IMR-90 (cell line): ENCODE measurements at regions not wholly inside any gene's neighbourhood (a gene's known extent, or its start where the extent isn't known, plus 50 kb on each side); places are given as distances from the start of the nearest gene placed in this dataset.

Experiments
- ATAC-seq: fragments of 200-7000 bp; cut with Tn5 transposase; 2 replicates; pipeline ENCODE4 v1.9.1; 2020; ENCODE audit warnings: low read depth, mild to moderate bottlenecking, moderate library complexity
- BruUV-seq: library from RNA; stranded (reverse); fragments of 400-500 nt; replicated peaks from 2 replicates; lab custom pipeline; 2021; lab: Mats Ljungman, UMichigan
- CTCF ChIA-PET: fragments of 300-600 bp; formaldehyde crosslinking; extraction: SDS; loops from one replicate; lab custom pipeline; 2021; ENCODE audit warnings: antibody characterized with exemption; lab: Yijun Ruan, JAX
- POLR2A ChIA-PET: fragments of 300-600 bp; sonication (Branson Sonifier 250); formaldehyde crosslinking; loops from one replicate; lab custom pipeline; 2022; ENCODE audit warnings: antibody characterized with exemption; ENCODE audit not compliant: unreplicated experiment; lab: Charles Lee
- DNase-seq: peaks from one replicate; pipeline ENCODE4 v3.0.0; 2013
- H2AFZ ChIP-seq: replicated peaks from 2 replicates; pipeline ENCODE3; 2013; ENCODE audit warnings: low read length, mild to moderate bottlenecking; ENCODE audit not compliant: poor library complexity
- H2AK5ac ChIP-seq: 2 replicates; pipeline ENCODE4 v1.6.1; 2013; ENCODE audit warnings: low read depth, low read length, inconsistent platforms
- H2AK9ac ChIP-seq: replicated peaks from 2 replicates; pipeline ENCODE3; 2013; ENCODE audit warnings: mild to moderate bottlenecking, low read depth, low read length, moderate library complexity; ENCODE audit not compliant: poor library complexity
- H2BK120ac ChIP-seq: 2 replicates; pipeline ENCODE4 v1.6.1; 2013; ENCODE audit warnings: low read depth, low read length, inconsistent platforms
- H2BK15ac ChIP-seq: 3 replicates; pipeline ENCODE4 v1.6.1; 2013; ENCODE audit warnings: low read depth, low read length, inconsistent platforms
- H2BK20ac ChIP-seq: 2 replicates; pipeline ENCODE4 v1.6.1; 2013; ENCODE audit warnings: low read depth, mild to moderate bottlenecking, inconsistent platforms, low read length, moderate library complexity
- H2BK5ac ChIP-seq: 2 replicates; pipeline ENCODE4 v1.6.1; 2013; ENCODE audit warnings: mild to moderate bottlenecking, low read depth, low read length, inconsistent platforms; ENCODE audit not compliant: poor library complexity, severe bottlenecking
- H3K14ac ChIP-seq: replicated peaks from 2 replicates; pipeline ENCODE4 v1.6.1; 2013; ENCODE audit warnings: low read depth, low read length, inconsistent platforms
- H3K18ac ChIP-seq: 2 replicates; pipeline ENCODE4 v1.6.1; 2013; ENCODE audit warnings: low read depth, low read length, control low read depth
- H3K23ac ChIP-seq: 2 replicates; pipeline ENCODE4 v1.6.1; 2013; ENCODE audit warnings: low read depth, low read length, inconsistent platforms
- H3K27ac ChIP-seq: 2 replicates; pipeline ENCODE4 v1.5.1; 2013; ENCODE audit warnings: mild to moderate bottlenecking, control low read depth, low read length; ENCODE audit not compliant: insufficient read depth
- H3K27me3 ChIP-seq: 2 replicates; pipeline ENCODE4 v1.6.1; 2013; ENCODE audit warnings: low read length; ENCODE audit not compliant: control insufficient read depth, insufficient read depth
- H3K36me3 ChIP-seq: 2 replicates; pipeline ENCODE4 v1.6.1; 2013; ENCODE audit warnings: low read length, mixed read lengths; ENCODE audit not compliant: control insufficient read depth, insufficient read depth
- H3K4ac ChIP-seq: 2 replicates; pipeline ENCODE4 v1.6.1; 2013; ENCODE audit warnings: low read depth, low read length, inconsistent platforms
- H3K4me1 ChIP-seq: 2 replicates; pipeline ENCODE4 v1.6.1; 2013; ENCODE audit warnings: low read length, mixed read lengths; ENCODE audit not compliant: control insufficient read depth, insufficient read depth
- H3K4me2 ChIP-seq: 2 replicates; pipeline ENCODE4 v1.6.1; 2013; ENCODE audit warnings: low read depth, mild to moderate bottlenecking, control low read depth, low read length, moderate library complexity
- H3K4me3 ChIP-seq: 2 replicates; pipeline ENCODE4 v1.5.1; 2013; ENCODE audit warnings: low read depth, mild to moderate bottlenecking, control low read depth, low read length, moderate library complexity; ENCODE audit not compliant: insufficient read depth
- H3K56ac ChIP-seq: 2 replicates; pipeline ENCODE4 v1.6.1; 2013; ENCODE audit warnings: low read length, inconsistent platforms; ENCODE audit not compliant: insufficient read depth; ENCODE audit errors: extremely low read depth
- H3K79me1 ChIP-seq, 2 experiments: 2 replicates each; pipeline ENCODE4 v1.6.1; 2013; ENCODE audit warnings: low read length in 2 of 2, inconsistent platforms in 1 of 2, low read depth in 1 of 2
- H3K9ac ChIP-seq: 2 replicates; pipeline ENCODE4 v1.6.1; 2013; ENCODE audit warnings: low read depth, low read length, control low read depth
- H3K9me1 ChIP-seq: 2 replicates; pipeline ENCODE4 v1.6.1; 2013; ENCODE audit warnings: low read length, inconsistent platforms; ENCODE audit not compliant: insufficient read depth
- H3K9me3 ChIP-seq: 2 replicates; pipeline ENCODE4 v1.6.1; 2013; ENCODE audit warnings: low read length; ENCODE audit not compliant: control insufficient read depth, insufficient read depth
- H4K20me1 ChIP-seq: 2 replicates; pipeline ENCODE4 v1.6.1; 2013; ENCODE audit warnings: low read length, inconsistent platforms; ENCODE audit not compliant: insufficient read depth
- H4K5ac ChIP-seq: 2 replicates; pipeline ENCODE4 v1.6.1; 2013; ENCODE audit warnings: mild to moderate bottlenecking, low read depth, low read length, control low read depth
- H4K8ac ChIP-seq, 2 experiments: 2 replicates each; pipeline ENCODE4 v1.6.1; 2013; ENCODE audit warnings: low read depth in 2 of 2, low read length in 2 of 2, control low read depth in 1 of 2, inconsistent platforms in 1 of 2
- H4K91ac ChIP-seq: 2 replicates; pipeline ENCODE4 v1.6.1; 2013; ENCODE audit warnings: low read depth, low read length, inconsistent platforms; ENCODE audit not compliant: insufficient read depth
- BHLHE40 ChIP-seq: fragments of 150-350 bp; IDR thresholded peaks from 2 replicates; pipeline ENCODE4 v1.6.1; 2016; ENCODE audit warnings: mild to moderate bottlenecking, low read depth, low read length
- CEBPB ChIP-seq: IDR thresholded peaks from 2 replicates; pipeline ENCODE4 v1.6.1; 2012; ENCODE audit warnings: low read depth, low read length, improper control_type of control experiment
- CHD1 ChIP-seq: IDR thresholded peaks from 2 replicates; pipeline ENCODE4 v1.6.1; 2012; ENCODE audit warnings: low read depth, low read length, improper control_type of control experiment
- MAFK ChIP-seq: IDR thresholded peaks from 2 replicates; pipeline ENCODE4 v1.6.1; 2012; ENCODE audit warnings: low read depth, low read length, improper control_type of control experiment
- MAZ ChIP-seq: IDR thresholded peaks from 2 replicates; pipeline ENCODE4 v1.6.1; 2012; ENCODE audit warnings: low read depth, mild to moderate bottlenecking, low read length, improper control_type of control experiment, moderate library complexity, borderline replicate concordance
- MXI1 ChIP-seq: IDR thresholded peaks from 2 replicates; pipeline ENCODE4 v1.6.1; 2012; ENCODE audit warnings: low read depth, mild to moderate bottlenecking, low read length, moderate library complexity, borderline replicate concordance
- NFE2L2 ChIP-seq: fragments of 150-350 bp; IDR thresholded peaks from 2 replicates; pipeline ENCODE4 v1.6.1; 2016; ENCODE audit warnings: low read depth, mild to moderate bottlenecking, low read length
- RCOR1 ChIP-seq: IDR thresholded peaks from 2 replicates; pipeline ENCODE4 v1.6.1; 2012; ENCODE audit warnings: mild to moderate bottlenecking, low read length, improper control_type of control experiment; ENCODE audit not compliant: insufficient replicate concordance
- RFX5 ChIP-seq: IDR thresholded peaks from 2 replicates; pipeline ENCODE4 v1.8.0; 2012; ENCODE audit warnings: low read depth, mild to moderate bottlenecking, low read length, moderate library complexity
- WGBS, 2 experiments: methylation state at CpG; one replicate each; pipeline versions ENCODE4 v1.1.5 to v1.1.7; 2013; ENCODE audit warnings: missing lambda C conversion rate in 2 of 2; ENCODE audit not compliant: insufficient read length in 1 of 2; ENCODE audit errors: extremely low coverage in 2 of 2; 5-methylcytosine and 5-hydroxymethylcytosine counted together
- dilution Hi-C: fragments of 300-500 bp; cut with HindIII; formaldehyde crosslinking; loops from one replicate; pipeline ENCODE4 v1.14.3; 2018; ENCODE audit warnings: low sequenced_read_pairs; ENCODE audit not compliant: unreplicated experiment
- in situ Hi-C: fragments of 300-500 bp; cut with MboI; formaldehyde crosslinking; loops from 3 replicates; pipeline ENCODE4 v1.14.3; 2019; ENCODE audit warnings: low sequenced_read_pairs, inconsistent platforms, mixed read lengths
- intact Hi-C: fragments of 100-400 bp; cut with micrococcal nuclease; formaldehyde crosslinking; loops from 2 replicates; pipeline ENCODE4 v1.10.0; 2022
- TF ChIP-seq, protein P1 (sequence below): fragments of 150-350 bp; IDR thresholded peaks from 2 replicates; pipeline ENCODE4 v1.6.1; 2017; ENCODE audit warnings: mild to moderate bottlenecking, antibody characterized with exemption, low read length, low read depth
- TF ChIP-seq, protein P2 (sequence below): fragments of 150-350 bp; IDR thresholded peaks from 2 replicates; pipeline ENCODE4 v1.6.1; 2016; ENCODE audit warnings: low read depth, mild to moderate bottlenecking, low read length, moderate library complexity, borderline replicate concordance
- TF ChIP-seq, protein P3 (sequence below): conservative IDR thresholded peaks from 2 replicates; pipeline ENCODE4 v1.5.1; 2012; ENCODE audit warnings: mild to moderate bottlenecking, low read depth, low read length, improper control_type of control experiment

DNA sequence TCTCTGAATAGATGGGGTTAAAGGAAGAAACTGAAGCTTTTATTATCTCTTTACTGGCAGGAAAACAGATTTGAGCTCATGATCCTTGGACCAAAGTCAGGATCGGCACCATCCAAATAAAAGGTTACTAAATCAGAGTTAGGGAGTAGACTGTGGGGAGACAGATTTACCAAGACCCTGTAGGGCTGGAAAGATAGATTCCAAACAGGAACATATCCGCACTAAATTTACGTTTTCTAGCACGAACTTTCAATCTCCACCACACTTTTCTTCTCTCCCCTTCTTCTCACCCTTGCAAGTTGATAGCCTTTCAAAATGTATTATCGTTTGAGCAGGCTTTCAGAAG lies 120.0 kb upstream of the HMHB1 start:
- Histone ChIP-seq H3K27ac (no peak overlapping the region), H3K9me1 (no peaks in the 10 kb centered on the region), H3K23ac (no peak overlapping the region), H4K5ac (no peak overlapping the region), H3K4me2 (no peak overlapping the region), H3K4ac (no peak overlapping the region), H3K4me3 (no peak overlapping the region), H2AK5ac (no peak overlapping the region), H3K79me1 (no peaks in the 10 kb centered on the region), H3K18ac (no peak overlapping the region), H3K36me3 (no peaks in the 10 kb centered on the region), H3K9me3 (no peaks in the 10 kb centered on the region), H3K27me3 (no peaks in the 10 kb centered on the region), H4K8ac (no peak overlapping the region; a peak in 1 of 4 replicates), H4K20me1 (no peaks in the 10 kb centered on the region), H4K91ac (no peak overlapping the region), H2AK9ac (no peak overlapping the region), H2AFZ (no peak overlapping the region), H2BK20ac (peak overlapping the region; percentile 37; the same call in 1 of the 2 replicates), H3K9ac (no peak overlapping the region), H3K14ac (no peak overlapping the region; the same call in 1 of the 2 replicates), H3K4me1 (peaks cover 5% of the 10 kb centered on the region; the same call in 1 of the 2 replicates), H2BK5ac (no peak overlapping the region), H3K56ac (no peak overlapping the region), H2BK15ac (no peak overlapping the region), H2BK120ac (no peak overlapping the region)
- in situ Hi-C loops: no loop called here
- ATAC-seq (no peak), DNase-seq (no peak)
- ChIA-PET POLR2A (no interaction called here), CTCF (no interaction called here)
- dilution Hi-C loops: no loop called here
- no TSS peak for BruUV-seq
- no peak for TF ChIP-seq CHD1
- TF ChIP-seq, protein P1, sequence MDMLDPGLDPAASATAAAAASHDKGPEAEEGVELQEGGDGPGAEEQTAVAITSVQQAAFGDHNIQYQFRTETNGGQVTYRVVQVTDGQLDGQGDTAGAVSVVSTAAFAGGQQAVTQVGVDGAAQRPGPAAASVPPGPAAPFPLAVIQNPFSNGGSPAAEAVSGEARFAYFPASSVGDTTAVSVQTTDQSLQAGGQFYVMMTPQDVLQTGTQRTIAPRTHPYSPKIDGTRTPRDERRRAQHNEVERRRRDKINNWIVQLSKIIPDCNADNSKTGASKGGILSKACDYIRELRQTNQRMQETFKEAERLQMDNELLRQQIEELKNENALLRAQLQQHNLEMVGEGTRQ: no peak
- no peak for TF ChIP-seq RFX5
- no peak for TF ChIP-seq BHLHE40
- no peak for TF ChIP-seq CEBPB
- no peak for TF ChIP-seq NFE2L2
- TF ChIP-seq, protein P2, sequence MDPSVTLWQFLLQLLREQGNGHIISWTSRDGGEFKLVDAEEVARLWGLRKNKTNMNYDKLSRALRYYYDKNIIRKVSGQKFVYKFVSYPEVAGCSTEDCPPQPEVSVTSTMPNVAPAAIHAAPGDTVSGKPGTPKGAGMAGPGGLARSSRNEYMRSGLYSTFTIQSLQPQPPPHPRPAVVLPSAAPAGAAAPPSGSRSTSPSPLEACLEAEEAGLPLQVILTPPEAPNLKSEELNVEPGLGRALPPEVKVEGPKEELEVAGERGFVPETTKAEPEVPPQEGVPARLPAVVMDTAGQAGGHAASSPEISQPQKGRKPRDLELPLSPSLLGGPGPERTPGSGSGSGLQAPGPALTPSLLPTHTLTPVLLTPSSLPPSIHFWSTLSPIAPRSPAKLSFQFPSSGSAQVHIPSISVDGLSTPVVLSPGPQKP: no peak
- TF ChIP-seq, protein P3, sequence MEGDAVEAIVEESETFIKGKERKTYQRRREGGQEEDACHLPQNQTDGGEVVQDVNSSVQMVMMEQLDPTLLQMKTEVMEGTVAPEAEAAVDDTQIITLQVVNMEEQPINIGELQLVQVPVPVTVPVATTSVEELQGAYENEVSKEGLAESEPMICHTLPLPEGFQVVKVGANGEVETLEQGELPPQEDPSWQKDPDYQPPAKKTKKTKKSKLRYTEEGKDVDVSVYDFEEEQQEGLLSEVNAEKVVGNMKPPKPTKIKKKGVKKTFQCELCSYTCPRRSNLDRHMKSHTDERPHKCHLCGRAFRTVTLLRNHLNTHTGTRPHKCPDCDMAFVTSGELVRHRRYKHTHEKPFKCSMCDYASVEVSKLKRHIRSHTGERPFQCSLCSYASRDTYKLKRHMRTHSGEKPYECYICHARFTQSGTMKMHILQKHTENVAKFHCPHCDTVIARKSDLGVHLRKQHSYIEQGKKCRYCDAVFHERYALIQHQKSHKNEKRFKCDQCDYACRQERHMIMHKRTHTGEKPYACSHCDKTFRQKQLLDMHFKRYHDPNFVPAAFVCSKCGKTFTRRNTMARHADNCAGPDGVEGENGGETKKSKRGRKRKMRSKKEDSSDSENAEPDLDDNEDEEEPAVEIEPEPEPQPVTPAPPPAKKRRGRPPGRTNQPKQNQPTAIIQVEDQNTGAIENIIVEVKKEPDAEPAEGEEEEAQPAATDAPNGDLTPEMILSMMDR: no peak
- no peak for TF ChIP-seq MAZ
- TF ChIP-seq MAFK: no peak
- no peak for TF ChIP-seq MXI1
- TF ChIP-seq RCOR1: no peak
- WGBS, 2 experiments: 100% methylated on average over 3 of the region's 5 CpGs; no CpG with 5 or more reads in 1 of the 2 experiments
- intact Hi-C loops: loop anchor here (10.0 kb wide), 1 partner anchor 453 kb away; no protein-coding TSS in a partner anchor
